ENCODE measurements at regions not wholly inside any gene's neighbourhood (a gene's known extent, or its start where the extent isn't known, plus 50 kb on each side); places are given as distances from the start of the nearest gene placed in this dataset.

- Histone ChIP-seq H3K27ac (no peak overlapping the region), H3K9me3 (no peaks in the 10 kb centered on the region), H3K4me3 (no peak overlapping the region), H3K4me1 (peaks cover 0 to 12% (median 0%) of the 10 kb centered on the region in 4 donors), H3K36me3 (no peaks in the 10 kb centered on the region), H3K27me3 (no peaks in the 10 kb centered on the region)
- intact Hi-C loops (cut with DNase I; ENCODE audit: low total_unique reads) (no loop called here), in situ Hi-C loops (cut with MboI; ENCODE audit: low pct_ligation_motif_present in 1 of 4, low pct_unique_long_range_greater_than_20kb in 1 of 4, low sequenced_read_pairs in 3 of 4) (no loop called here)
- WGBS, 2 donors (ENCODE audit: low coverage in 1 of 2), result 60 to 70% methylated on average over 2 of the region's 2 CpGs
- no peak for TF ChIP-seq POLR2AphosphoS5 (IDR thresholded peaks at IDR 0.05)
- no peak for TF ChIP-seq POLR2A (IDR thresholded peaks at IDR 0.05)
- TF ChIP-seq, protein P1, sequence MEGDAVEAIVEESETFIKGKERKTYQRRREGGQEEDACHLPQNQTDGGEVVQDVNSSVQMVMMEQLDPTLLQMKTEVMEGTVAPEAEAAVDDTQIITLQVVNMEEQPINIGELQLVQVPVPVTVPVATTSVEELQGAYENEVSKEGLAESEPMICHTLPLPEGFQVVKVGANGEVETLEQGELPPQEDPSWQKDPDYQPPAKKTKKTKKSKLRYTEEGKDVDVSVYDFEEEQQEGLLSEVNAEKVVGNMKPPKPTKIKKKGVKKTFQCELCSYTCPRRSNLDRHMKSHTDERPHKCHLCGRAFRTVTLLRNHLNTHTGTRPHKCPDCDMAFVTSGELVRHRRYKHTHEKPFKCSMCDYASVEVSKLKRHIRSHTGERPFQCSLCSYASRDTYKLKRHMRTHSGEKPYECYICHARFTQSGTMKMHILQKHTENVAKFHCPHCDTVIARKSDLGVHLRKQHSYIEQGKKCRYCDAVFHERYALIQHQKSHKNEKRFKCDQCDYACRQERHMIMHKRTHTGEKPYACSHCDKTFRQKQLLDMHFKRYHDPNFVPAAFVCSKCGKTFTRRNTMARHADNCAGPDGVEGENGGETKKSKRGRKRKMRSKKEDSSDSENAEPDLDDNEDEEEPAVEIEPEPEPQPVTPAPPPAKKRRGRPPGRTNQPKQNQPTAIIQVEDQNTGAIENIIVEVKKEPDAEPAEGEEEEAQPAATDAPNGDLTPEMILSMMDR (IDR thresholded peaks at IDR 0.05), result no peak
- TF ChIP-seq EP300 (IDR thresholded peaks at IDR 0.05; ENCODE audit: low read depth), result no peak
- DNase-seq, result no peak
These were observed 445.9 kb upstream of the RGS6 start for GRCh38 chr14:71486279-71486678.

- no peak for TF ChIP-seq POLR2AphosphoS5 (IDR thresholded peaks at IDR 0.05)
- no peak for TF ChIP-seq POLR2A (IDR thresholded peaks at IDR 0.05)
- TF ChIP-seq, protein P1 (IDR thresholded peaks at IDR 0.05), result no peak
- TF ChIP-seq EP300 (IDR thresholded peaks at IDR 0.05; ENCODE audit: low read depth), result no peak
- no peak overlapping the region for H3K4me3 ChIP-seq
- intact Hi-C loops (cut with DNase I; ENCODE audit: low total_unique reads), result no loop called here
- H3K36me3 ChIP-seq, result no peaks in the 10 kb centered on the region
- H3K27ac ChIP-seq, result no peak overlapping the region
- in situ Hi-C loops (cut with MboI; ENCODE audit: low pct_ligation_motif_present in 1 of 4, low pct_unique_long_range_greater_than_20kb in 1 of 4, low sequenced_read_pairs in 3 of 4), result no loop called here
- DNase-seq, result no peak
- H3K4me1 ChIP-seq, result peaks cover 0 to 17% (median 0%) of the 10 kb centered on the region in 4 donors
- H3K9me3 ChIP-seq, result no peaks in the 10 kb centered on the region
- no peaks in the 10 kb centered on the region for H3K27me3 ChIP-seq
These were observed 444.8 kb upstream of the RGS6 start for GRCh38 chr14:71487449-71487848.

DNA sequence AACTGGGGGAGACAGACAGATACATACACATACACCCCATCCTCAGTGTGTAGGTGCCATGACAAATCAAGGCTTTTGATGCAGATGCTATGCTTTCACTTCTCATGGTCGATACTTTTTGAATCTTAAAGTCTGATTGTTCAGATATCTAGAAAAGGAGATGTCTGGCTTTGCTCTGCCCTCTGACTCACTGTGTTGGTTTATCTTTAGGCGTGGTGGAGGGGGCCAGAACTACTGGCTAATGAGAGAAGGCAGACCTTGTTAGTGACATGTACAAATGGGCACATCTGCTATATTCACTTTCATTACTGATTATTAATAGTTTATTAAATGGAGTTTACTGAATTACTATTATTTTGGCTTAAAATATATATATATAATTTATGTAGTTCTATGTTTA lies 444.3 kb upstream of the RGS6 start:
- H3K4me1 ChIP-seq, result peaks cover 0 to 22% (median 0%) of the 10 kb centered on the region in 4 donors
- TF ChIP-seq POLR2A (IDR thresholded peaks at IDR 0.05), result no peak
- TF ChIP-seq EP300 (IDR thresholded peaks at IDR 0.05; ENCODE audit: low read depth), result no peak
- TF ChIP-seq POLR2AphosphoS5 (IDR thresholded peaks at IDR 0.05), result no peak
- TF ChIP-seq, protein P1 (IDR thresholded peaks at IDR 0.05), result no peak
- in situ Hi-C loops (cut with MboI; ENCODE audit: low pct_ligation_motif_present in 1 of 4, low pct_unique_long_range_greater_than_20kb in 1 of 4, low sequenced_read_pairs in 3 of 4) (no loop called here), intact Hi-C loops (cut with DNase I; ENCODE audit: low total_unique reads) (no loop called here)
- H3K36me3 ChIP-seq, result no peaks in the 10 kb centered on the region
- 61 to 69% methylated on average over 2 of the region's 2 CpGs for WGBS, 2 donors (ENCODE audit: low coverage in 1 of 2)
- DNase-seq, result no peak
- no peaks in the 10 kb centered on the region for H3K9me3 ChIP-seq
- H3K27me3 ChIP-seq, result no peaks in the 10 kb centered on the region
- no peak overlapping the region for H3K4me3 ChIP-seq
- H3K27ac ChIP-seq, result no peak overlapping the region

GRCh38 chr14:71488703-71489191 lies 443.5 kb upstream of the RGS6 start:
- Histone ChIP-seq H3K27me3 (no peaks in the 10 kb centered on the region), H3K36me3 (no peaks in the 10 kb centered on the region), H3K9me3 (no peaks in the 10 kb centered on the region), H3K4me1 (peaks cover 0 to 22% (median under 1%) of the 10 kb centered on the region in 4 donors), H3K4me3 (no peak overlapping the region), H3K27ac (peak overlapping the region in 2 of 4 donors; percentile 12 to 58)
- WGBS, 2 donors (ENCODE audit: low coverage in 1 of 2), result 75 to 79% methylated on average over 4 of the region's 4 CpGs
- DNase-seq, result no peak
- TF ChIP-seq POLR2A (IDR thresholded peaks at IDR 0.05), result no peak
- no peak for TF ChIP-seq EP300 (IDR thresholded peaks at IDR 0.05; ENCODE audit: low read depth)
- TF ChIP-seq, protein P1 (IDR thresholded peaks at IDR 0.05), result no peak
- no peak for TF ChIP-seq POLR2AphosphoS5 (IDR thresholded peaks at IDR 0.05)
- in situ Hi-C loops (cut with MboI; ENCODE audit: low pct_ligation_motif_present in 1 of 4, low pct_unique_long_range_greater_than_20kb in 1 of 4, low sequenced_read_pairs in 3 of 4), result no loop called here
- intact Hi-C loops (cut with DNase I; ENCODE audit: low total_unique reads), result no loop called here

Data from transverse colon (tissue), 4 donors.